ENCODE measurements at regions not wholly inside any gene's neighbourhood (a gene's known extent, or its start where the extent isn't known, plus 50 kb on each side); places are given as distances from the start of the nearest gene placed in this dataset.

DNA sequence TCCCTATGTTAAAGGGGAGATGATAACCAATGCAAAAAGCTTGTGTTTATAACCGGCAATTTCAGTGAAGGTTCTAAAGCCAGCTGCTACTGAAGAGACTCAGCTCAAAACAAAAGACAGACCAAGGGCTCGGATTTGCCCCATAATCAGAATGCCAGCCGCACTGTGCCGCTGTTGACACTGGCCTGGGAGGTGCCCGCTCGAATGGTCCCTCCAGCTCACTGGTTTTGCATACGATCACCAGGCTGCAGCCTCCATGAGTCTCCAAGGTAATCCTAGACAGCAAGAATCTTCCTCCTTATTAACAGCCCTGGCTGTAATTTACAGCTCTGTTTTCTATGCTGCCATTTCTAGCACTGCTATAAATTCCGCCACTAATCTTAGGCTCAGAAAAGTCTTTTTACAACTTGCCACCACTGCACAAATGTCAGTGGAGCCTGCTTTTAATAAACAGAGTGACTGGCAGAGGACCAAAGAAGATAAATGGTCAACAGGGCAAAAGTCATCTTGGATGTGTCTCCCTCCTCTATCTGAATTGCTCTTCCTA lies 155.7 kb upstream of the SH3BP4 start:
- TF ChIP-seq EZH2 (IDR thresholded peaks at IDR 0.05): no peak
- TF ChIP-seq POLR2AphosphoS5 (IDR thresholded peaks at IDR 0.05; ENCODE audit: borderline replicate concordance, low read depth, low read length): no peak
- TF ChIP-seq FOXP2 (optimal IDR thresholded peaks at IDR 0.05; ENCODE audit: control extremely low read depth, extremely low read length, insufficient read depth): no peak
